ENCODE measurements at regions not wholly inside any gene's neighbourhood (a gene's known extent, or its start where the extent isn't known, plus 50 kb on each side); places are given as distances from the start of the nearest gene placed in this dataset.
A peak's percentile ranks its signal among the peaks of the same experiment; 100 is the strongest.

- peak; percentile 54 for DNase-seq (ENCODE audit: low read depth)
- TF ChIP-seq CTCF (conservative IDR thresholded peaks at IDR 0.05; ENCODE audit: control insufficient read depth, insufficient read depth, low read depth, low read length), result no peak
- no peak overlapping the region for H3K4me3 ChIP-seq (ENCODE audit: control insufficient read depth, low read depth, low read length)
These were observed 296.8 kb downstream of the CLIC5 start for GRCh38 chr6:45718871-45719270.

GRCh38 chr6:45718131-45718530, 297.5 kb downstream of the CLIC5 start:
- no peak overlapping the region for H3K4me3 ChIP-seq (ENCODE audit: control insufficient read depth, low read depth, low read length)
- TF ChIP-seq CTCF (conservative IDR thresholded peaks at IDR 0.05; ENCODE audit: control insufficient read depth, insufficient read depth, low read depth, low read length), result no peak
- DNase-seq (ENCODE audit: low read depth), result no peak

- no peak for TF ChIP-seq CTCF (conservative IDR thresholded peaks at IDR 0.05; ENCODE audit: control insufficient read depth, insufficient read depth, low read depth, low read length)
- H3K4me3 ChIP-seq (ENCODE audit: control insufficient read depth, low read depth, low read length), result no peak overlapping the region
- no peak for DNase-seq (ENCODE audit: low read depth)
These were observed 297.9 kb downstream of the CLIC5 start for GRCh38 chr6:45717715-45718114.

GRCh38 chr6:45717027-45717426, 298.6 kb downstream of the CLIC5 start:
- no peak for TF ChIP-seq CTCF (conservative IDR thresholded peaks at IDR 0.05; ENCODE audit: control insufficient read depth, insufficient read depth, low read depth, low read length)
- DNase-seq (ENCODE audit: low read depth), result no peak
- no peak overlapping the region for H3K4me3 ChIP-seq (ENCODE audit: control insufficient read depth, low read depth, low read length)

GRCh38 chr6:45715508-45715803, 300.2 kb downstream of the CLIC5 start:
- DNase-seq (ENCODE audit: low read depth), result no peak
- no peak overlapping the region for H3K4me3 ChIP-seq (ENCODE audit: control insufficient read depth, low read depth, low read length)
- no peak for TF ChIP-seq CTCF (conservative IDR thresholded peaks at IDR 0.05; ENCODE audit: control insufficient read depth, insufficient read depth, low read depth, low read length)

- no peak overlapping the region for H3K4me3 ChIP-seq (ENCODE audit: control insufficient read depth, low read depth, low read length)
- peak; percentile 99 for TF ChIP-seq CTCF (conservative IDR thresholded peaks at IDR 0.05; ENCODE audit: control insufficient read depth, insufficient read depth, low read depth, low read length)
- peak; percentile 94 for DNase-seq (ENCODE audit: low read depth)
These were observed 300.7 kb downstream of the CLIC5 start for GRCh38 chr6:45714741-45715507.
